NCI-H1930 (cell line): ENCODE measurements at regions not wholly inside any gene's neighbourhood (a gene's known extent, or its start where the extent isn't known, plus 50 kb on each side); places are given as distances from the start of the nearest gene placed in this dataset.

Experiments used
- DNase-seq, 2 experiments: peaks; one replicate each; lab custom pipeline; 2025; lab: John Stamatoyannopoulos, UW

- no peak for DNase-seq
These were observed 288.7 kb downstream of the SOX9 start for GRCh38 chr17:72409405-72410002.

GRCh38 chr17:72411124-72411563 lies 290.3 kb downstream of the SOX9 start:
- DNase-seq = no peak

- no peak for DNase-seq
These were observed 291.8 kb downstream of the SOX9 start for GRCh38 chr17:72412650-72413076.

- no peak for DNase-seq
These were observed 292.5 kb downstream of the SOX9 start for GRCh38 chr17:72413077-72414031.

GRCh38 chr17:72414032-72414396 lies 293.2 kb downstream of the SOX9 start:
- no peak for DNase-seq

DNA sequence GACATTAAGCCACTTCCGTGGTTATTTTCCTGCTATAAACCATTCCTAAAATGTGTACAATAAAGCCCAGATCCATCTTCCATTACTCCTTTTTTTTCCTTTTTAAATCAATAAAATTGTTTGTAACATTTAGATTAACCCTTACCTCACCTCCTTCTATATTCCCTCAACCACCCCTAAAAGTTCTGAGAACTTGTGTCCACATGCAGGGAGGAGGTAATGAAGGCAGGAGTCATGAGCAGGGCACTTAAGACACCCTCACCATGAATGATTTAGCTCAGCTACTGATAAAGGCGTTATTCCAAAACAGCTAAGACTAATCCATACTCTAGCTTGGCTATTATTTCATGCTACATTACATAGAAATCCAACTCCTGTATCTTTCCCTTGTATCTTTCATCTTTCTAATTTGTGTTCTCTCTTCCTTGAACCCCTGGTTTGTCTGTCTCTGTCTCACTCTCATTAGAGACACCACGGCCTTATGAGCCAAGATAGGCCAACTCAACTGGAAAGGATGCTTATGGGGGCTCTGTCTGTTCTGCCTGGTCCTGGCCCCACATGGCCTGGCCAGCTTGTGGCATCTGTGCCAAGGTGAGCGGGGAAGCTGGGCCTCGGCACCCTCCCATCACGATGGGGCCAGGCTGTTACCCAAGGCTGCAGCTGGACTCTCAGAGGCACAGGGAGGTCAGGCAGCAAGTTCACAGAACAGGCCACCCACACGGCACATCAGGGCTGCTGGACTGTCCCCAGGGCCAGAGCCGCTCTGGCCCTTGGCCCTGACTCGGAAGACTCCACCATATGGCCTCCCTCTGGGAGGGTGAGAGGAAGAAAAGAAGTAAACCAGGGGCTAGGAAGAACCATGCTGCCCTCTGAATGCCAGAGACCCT lies 294.4 kb downstream of the SOX9 start:
- DNase-seq = no peak

- DNase-seq = no peak
These were observed 295.3 kb downstream of the SOX9 start for GRCh38 chr17:72416054-72416675.

- no peak for DNase-seq
These were observed 296.1 kb downstream of the SOX9 start for GRCh38 chr17:72416905-72417304.

DNA sequence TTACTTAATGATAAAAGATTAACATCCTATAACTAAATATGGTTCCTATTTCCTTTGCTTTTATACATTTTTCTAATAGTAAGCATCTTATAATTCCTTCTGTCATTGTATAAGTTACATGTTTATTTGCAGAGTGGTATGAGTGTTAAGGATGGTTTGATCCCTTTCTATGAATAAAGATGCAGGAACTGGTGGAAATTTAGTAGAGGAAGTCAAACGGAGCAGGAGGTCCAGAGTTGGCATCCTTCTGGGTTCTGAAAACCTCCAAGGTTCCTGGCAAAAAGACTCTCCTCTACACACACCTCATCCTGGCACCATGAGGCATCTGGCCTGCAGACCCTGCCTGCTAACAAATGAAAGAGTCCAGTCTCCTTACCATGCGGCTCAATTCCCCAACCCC lies 296.8 kb downstream of the SOX9 start:
- no peak for DNase-seq

DNA sequence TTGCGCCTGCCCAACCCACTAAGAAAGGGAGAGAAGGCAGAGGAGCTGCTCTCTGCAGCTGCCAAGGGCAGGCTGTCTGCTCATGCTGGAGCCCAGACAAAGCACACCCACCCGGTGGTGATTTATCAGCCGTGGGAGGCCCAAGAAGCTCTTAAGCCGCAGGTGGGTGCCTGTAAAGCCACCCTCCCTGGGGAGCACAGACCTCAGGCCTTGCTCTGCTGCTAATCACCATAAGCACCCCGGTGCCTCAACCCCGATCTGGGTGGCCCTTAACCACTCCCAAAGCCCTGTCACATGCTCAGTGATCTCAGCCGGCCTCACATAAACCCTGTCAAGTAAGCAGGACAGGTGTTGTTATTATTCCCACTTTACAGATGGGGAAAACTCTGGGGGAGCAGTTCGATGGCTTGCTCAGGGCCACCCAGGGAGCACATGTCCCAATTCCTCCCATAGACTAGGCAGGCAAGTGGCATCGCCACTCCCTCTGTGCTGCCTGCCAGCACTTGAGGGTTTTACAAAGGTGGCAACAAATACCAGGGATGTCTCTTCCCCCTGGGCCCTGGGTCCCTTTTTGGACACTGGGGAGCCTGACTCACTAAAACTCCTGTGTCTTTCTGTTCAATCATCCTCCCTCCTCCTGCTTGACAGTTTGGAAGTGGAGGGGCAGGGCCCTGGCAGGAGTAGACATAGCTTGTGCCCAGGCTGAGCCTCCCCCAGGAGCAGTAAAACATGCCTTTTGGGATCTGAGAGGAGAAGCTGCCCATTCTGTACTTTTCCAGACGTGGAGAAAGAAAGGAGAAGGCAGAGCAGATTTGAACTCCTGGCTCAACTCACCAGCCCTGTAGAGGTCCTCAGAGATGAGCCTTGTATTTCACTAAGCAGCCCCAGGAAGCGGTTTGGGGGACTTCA lies 299.3 kb downstream of the SOX9 start:
- DNase-seq = no peak

GRCh38 chr17:72420775-72421127 lies 299.9 kb downstream of the SOX9 start:
- no peak for DNase-seq

- no peak for DNase-seq
These were observed 300.6 kb downstream of the SOX9 start for GRCh38 chr17:72421128-72422092.

DNA sequence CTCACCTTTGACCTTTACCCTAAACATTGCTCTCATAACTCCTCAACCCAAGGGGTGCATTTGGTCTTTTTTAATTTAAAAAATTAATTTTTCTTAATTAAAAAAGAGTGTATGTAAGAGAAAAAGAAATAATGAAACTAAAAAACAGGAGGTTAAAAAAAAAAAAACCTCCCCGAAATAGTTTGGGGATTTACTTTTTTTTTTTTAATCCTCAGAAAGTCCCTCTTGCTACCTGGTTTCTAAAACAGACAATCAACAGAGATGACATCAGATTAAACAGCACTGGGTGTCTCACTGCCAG lies 301.3 kb downstream of the SOX9 start:
- no peak for DNase-seq

DNA sequence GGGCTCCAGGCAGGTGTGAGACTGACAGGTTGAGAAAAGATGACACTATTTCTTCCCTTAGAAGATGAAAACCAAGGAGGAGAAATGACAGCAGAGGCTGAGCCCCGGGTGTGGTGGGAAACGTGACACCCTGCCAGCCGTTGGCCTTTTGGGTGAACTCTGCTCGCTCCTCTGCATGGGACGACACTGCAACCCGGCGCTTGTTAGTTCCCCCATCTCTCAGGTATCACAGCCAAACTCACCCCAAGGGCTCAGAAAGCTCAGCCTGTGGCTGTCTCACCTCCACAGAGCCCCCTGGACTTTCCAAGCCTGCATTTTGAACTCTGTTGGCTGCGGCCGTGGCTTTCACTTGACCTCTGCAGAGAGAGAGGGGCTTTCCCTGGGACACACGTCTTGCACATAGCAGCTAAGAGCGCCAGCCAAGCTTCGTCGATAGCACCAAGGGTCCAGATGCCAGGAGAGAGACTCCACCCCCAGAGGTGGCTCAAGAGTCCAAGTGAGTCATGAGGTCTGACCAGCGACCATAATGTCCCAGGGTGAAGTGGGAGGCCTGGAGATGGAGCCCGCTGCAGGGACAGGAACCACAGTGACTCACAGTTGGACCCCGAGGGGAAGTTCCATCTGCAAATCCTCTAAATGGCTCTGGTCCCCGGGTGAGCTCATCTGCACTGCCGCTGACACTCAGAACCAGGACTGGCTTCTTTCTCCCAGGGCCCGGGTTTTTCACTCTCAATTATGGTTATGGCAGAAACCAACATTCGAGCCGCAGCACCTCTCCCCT lies 301.9 kb downstream of the SOX9 start:
- no peak for DNase-seq

- DNase-seq = no peak
These were observed 302.4 kb downstream of the SOX9 start for GRCh38 chr17:72423286-72423589.

GRCh38 chr17:72423718-72424117 lies 302.9 kb downstream of the SOX9 start:
- DNase-seq = no peak

GRCh38 chr17:72424505-72425117 lies 303.8 kb downstream of the SOX9 start:
- DNase-seq = no peak

- no peak for DNase-seq
These were observed 304.4 kb downstream of the SOX9 start for GRCh38 chr17:72425133-72425793.
